ENCODE measurements at regions not wholly inside any gene's neighbourhood (a gene's known extent, or its start where the extent isn't known, plus 50 kb on each side); places are given as distances from the start of the nearest gene placed in this dataset.

DNA sequence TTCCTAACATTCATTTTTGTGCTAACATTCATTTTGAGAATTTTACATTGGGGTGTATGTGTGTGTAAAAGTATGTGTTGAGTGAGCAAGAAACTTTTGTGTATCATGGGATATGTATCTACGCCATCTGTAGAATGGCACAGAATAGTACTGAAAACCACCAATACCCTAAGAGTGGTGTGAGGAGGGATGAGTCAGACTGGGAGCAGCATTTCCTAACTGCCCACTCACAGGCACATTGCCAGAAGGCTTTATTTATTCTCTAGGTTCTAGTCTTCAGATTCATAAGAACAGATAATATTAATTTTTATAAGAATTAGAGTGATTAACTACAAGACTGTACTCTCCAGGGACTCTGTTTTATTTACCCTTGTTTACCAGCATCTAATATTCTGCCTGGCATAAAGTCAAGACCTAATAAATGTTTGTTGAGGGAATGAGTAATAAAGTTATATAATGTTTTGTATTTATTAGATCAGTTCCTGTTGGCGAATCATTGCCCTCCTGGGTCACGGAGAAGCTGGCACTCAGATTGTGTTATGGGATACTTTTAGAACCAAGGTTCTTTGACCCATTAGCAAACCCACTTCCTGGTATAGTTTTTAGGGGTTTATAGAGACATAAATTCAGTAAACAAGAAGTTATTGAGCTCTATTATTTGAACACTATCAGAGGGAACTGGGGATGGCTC lies 159.1 kb upstream of the PPP2R2B start:
- H3K79me2 ChIP-seq (ENCODE audit: insufficient read depth, low read length) = no peaks in the 10 kb centered on the region
- no peaks in the 10 kb centered on the region for H3K36me3 ChIP-seq (ENCODE audit: insufficient read depth, low read length)
- H2AFZ ChIP-seq (ENCODE audit: low read length) = no peak overlapping the region
- no peak overlapping the region for H3K4me3 ChIP-seq (ENCODE audit: low read depth, low read length, poor library complexity, severe bottlenecking)
- TF ChIP-seq, protein P1, sequence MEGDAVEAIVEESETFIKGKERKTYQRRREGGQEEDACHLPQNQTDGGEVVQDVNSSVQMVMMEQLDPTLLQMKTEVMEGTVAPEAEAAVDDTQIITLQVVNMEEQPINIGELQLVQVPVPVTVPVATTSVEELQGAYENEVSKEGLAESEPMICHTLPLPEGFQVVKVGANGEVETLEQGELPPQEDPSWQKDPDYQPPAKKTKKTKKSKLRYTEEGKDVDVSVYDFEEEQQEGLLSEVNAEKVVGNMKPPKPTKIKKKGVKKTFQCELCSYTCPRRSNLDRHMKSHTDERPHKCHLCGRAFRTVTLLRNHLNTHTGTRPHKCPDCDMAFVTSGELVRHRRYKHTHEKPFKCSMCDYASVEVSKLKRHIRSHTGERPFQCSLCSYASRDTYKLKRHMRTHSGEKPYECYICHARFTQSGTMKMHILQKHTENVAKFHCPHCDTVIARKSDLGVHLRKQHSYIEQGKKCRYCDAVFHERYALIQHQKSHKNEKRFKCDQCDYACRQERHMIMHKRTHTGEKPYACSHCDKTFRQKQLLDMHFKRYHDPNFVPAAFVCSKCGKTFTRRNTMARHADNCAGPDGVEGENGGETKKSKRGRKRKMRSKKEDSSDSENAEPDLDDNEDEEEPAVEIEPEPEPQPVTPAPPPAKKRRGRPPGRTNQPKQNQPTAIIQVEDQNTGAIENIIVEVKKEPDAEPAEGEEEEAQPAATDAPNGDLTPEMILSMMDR (IDR thresholded peaks at IDR 0.05; ENCODE audit: low read length) = no peak
- TF ChIP-seq EZH2 (IDR thresholded peaks at IDR 0.05; ENCODE audit: borderline replicate concordance, low read length) = no peak
- H4K20me1 ChIP-seq (ENCODE audit: insufficient read depth, low read length) = no peaks in the 10 kb centered on the region
- no peak overlapping the region for H3K9ac ChIP-seq (ENCODE audit: low read length)
- H3K27ac ChIP-seq (ENCODE audit: low read depth, low read length, poor library complexity, severe bottlenecking) = no peak overlapping the region
- no peaks in the 10 kb centered on the region for H3K9me3 ChIP-seq (ENCODE audit: low read length)
- H3F3A ChIP-seq (ENCODE audit: insufficient read depth, low read length) = no peaks in the 10 kb centered on the region
- H3K9me2 ChIP-seq (ENCODE audit: low read depth, low read length) = no peaks in the 10 kb centered on the region
- no peaks in the 10 kb centered on the region for H3K4me1 ChIP-seq (ENCODE audit: insufficient read depth, low read length, severe bottlenecking)
- no peaks in the 10 kb centered on the region for H3K27me3 ChIP-seq (ENCODE audit: insufficient read depth, low read length)
- H3K4me2 ChIP-seq (ENCODE audit: low read length) = no peak overlapping the region

DNA sequence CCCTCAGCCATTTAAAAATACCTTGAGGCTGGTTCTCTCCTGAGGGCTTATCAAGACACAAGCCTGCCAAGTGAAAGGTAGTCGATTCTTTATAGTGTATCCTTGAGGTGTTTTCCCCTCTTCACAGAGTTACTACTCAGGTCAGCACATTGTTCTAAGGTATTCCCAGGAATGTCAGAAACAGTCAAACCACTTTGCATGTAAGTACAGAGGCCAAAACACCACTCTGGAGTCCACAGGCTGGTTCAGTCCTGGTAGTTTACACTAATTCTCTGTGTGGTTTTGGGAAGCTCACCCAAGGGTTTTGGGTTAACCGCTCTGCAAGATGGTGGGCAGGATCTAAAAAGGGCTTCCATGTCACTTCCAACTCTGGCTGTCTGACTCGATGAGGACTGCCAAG lies 162.3 kb upstream of the PPP2R2B start:
- H3K4me2 ChIP-seq (ENCODE audit: low read length) = no peak overlapping the region
- TF ChIP-seq EZH2 (IDR thresholded peaks at IDR 0.05; ENCODE audit: borderline replicate concordance, low read length) = no peak
- TF ChIP-seq, protein P1 (IDR thresholded peaks at IDR 0.05; ENCODE audit: low read length) = no peak
- H3K27ac ChIP-seq (ENCODE audit: low read depth, low read length, poor library complexity, severe bottlenecking) = no peak overlapping the region
- no peaks in the 10 kb centered on the region for H3K79me2 ChIP-seq (ENCODE audit: insufficient read depth, low read length)
- no peak overlapping the region for H2AFZ ChIP-seq (ENCODE audit: low read length)
- no peaks in the 10 kb centered on the region for H3K27me3 ChIP-seq (ENCODE audit: insufficient read depth, low read length)
- H3K36me3 ChIP-seq (ENCODE audit: insufficient read depth, low read length) = no peaks in the 10 kb centered on the region
- H4K20me1 ChIP-seq (ENCODE audit: insufficient read depth, low read length) = no peaks in the 10 kb centered on the region
- H3K9me2 ChIP-seq (ENCODE audit: low read depth, low read length) = no peaks in the 10 kb centered on the region
- no peak overlapping the region for H3K9ac ChIP-seq (ENCODE audit: low read length)
- H3K9me3 ChIP-seq (ENCODE audit: low read length) = no peaks in the 10 kb centered on the region
- no peaks in the 10 kb centered on the region for H3F3A ChIP-seq (ENCODE audit: insufficient read depth, low read length)
- no peaks in the 10 kb centered on the region for H3K4me1 ChIP-seq (ENCODE audit: insufficient read depth, low read length, severe bottlenecking)
- no peak overlapping the region for H3K4me3 ChIP-seq (ENCODE audit: low read depth, low read length, poor library complexity, severe bottlenecking)

DNA sequence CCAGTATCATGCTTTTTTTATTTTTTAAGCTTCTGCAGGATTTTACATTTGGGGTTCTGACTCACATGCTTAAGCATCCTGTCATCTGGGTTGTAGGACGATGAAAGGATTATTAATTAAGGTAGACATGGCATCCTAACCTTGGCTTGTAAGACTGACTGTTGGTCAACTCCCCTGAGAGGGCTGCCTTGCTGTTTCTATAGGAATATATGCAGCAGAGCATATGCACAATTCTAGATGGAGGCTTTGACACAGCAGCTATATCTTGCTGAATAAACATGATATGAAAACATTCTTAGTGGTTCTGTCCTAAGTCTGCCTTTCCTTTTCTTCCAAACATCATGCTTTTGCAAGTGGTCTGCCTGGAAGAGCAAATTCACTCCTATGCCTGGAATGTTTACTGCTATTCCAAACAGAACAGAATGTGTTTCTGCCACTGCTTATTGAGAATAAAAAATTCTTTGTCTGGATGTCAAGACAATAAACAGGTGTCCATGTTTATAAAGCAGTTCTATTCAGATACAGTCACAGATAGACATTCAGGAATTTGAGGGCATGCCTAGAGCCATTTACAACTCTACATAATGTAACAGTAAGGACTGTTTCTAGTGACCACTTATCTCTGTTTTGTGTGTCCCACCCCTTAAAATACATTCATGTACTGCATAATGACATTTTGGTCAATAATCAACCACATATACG lies 166.2 kb upstream of the PPP2R2B start:
- no peak overlapping the region for H3K4me3 ChIP-seq (ENCODE audit: low read depth, low read length, poor library complexity, severe bottlenecking)
- no peak overlapping the region for H3K9ac ChIP-seq (ENCODE audit: low read length)
- H3K9me3 ChIP-seq (ENCODE audit: low read length) = no peaks in the 10 kb centered on the region
- no peak for TF ChIP-seq EZH2 (IDR thresholded peaks at IDR 0.05; ENCODE audit: borderline replicate concordance, low read length)
- TF ChIP-seq, protein P1 (IDR thresholded peaks at IDR 0.05; ENCODE audit: low read length) = no peak
- H3K79me2 ChIP-seq (ENCODE audit: insufficient read depth, low read length) = no peaks in the 10 kb centered on the region
- H3K27me3 ChIP-seq (ENCODE audit: insufficient read depth, low read length) = no peaks in the 10 kb centered on the region
- no peak overlapping the region for H2AFZ ChIP-seq (ENCODE audit: low read length)
- H3K4me1 ChIP-seq (ENCODE audit: insufficient read depth, low read length, severe bottlenecking) = no peaks in the 10 kb centered on the region
- H4K20me1 ChIP-seq (ENCODE audit: insufficient read depth, low read length) = no peaks in the 10 kb centered on the region
- no peak overlapping the region for H3K27ac ChIP-seq (ENCODE audit: low read depth, low read length, poor library complexity, severe bottlenecking)
- no peak overlapping the region for H3K4me2 ChIP-seq (ENCODE audit: low read length)
- no peaks in the 10 kb centered on the region for H3K9me2 ChIP-seq (ENCODE audit: low read depth, low read length)
- H3K36me3 ChIP-seq (ENCODE audit: insufficient read depth, low read length) = no peaks in the 10 kb centered on the region
- no peaks in the 10 kb centered on the region for H3F3A ChIP-seq (ENCODE audit: insufficient read depth, low read length)

Measured in OCI-LY1 (cell line).